Skeletal muscle cell (primary cell): ENCODE measurements at regions not wholly inside any gene's neighbourhood (a gene's known extent, or its start where the extent isn't known, plus 50 kb on each side); places are given as distances from the start of the nearest gene placed in this dataset.
A peak's percentile ranks its signal among the peaks of the same experiment; 100 is the strongest.
"Not testable (repeated sequence)": the region's sequence is repeated elsewhere in the genome, so short reads cannot be mapped to it uniquely, and the experiment has no call there.

Experiments used
- DNase-seq: peaks from one replicate; pipeline ENCODE4 v3.0.0-alpha.2; 2010; ENCODE audit warnings: low read depth
- H3K4me3 ChIP-seq: 2 replicates; pipeline ENCODE4 v1.5.1; 2011; ENCODE audit warnings: low read depth, mild to moderate bottlenecking, control low read depth, low read length, moderate library complexity

DNA sequence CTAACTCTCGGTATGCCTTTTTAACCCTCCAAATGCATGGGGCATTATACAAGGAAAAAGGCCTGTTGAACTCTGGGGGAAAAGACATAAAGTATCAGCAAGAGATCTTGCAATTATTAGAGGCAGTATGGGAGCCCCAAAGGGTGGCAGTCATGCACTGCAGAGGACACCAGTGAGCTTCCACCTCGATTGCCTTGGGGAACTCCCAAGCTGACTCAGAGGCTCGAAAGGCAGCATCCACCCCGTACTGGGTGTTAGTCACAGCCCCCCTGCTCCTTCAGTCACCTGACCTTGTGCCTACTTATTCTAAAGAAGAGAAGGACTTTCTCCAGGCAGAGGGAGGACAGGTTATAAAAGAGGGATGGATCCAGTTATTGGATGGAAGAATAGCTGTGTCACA is 781.4 kb upstream of the TMEM132C start:
- H3K4me3 ChIP-seq: no peak overlapping the region
- DNase-seq: peak; percentile 72

DNA sequence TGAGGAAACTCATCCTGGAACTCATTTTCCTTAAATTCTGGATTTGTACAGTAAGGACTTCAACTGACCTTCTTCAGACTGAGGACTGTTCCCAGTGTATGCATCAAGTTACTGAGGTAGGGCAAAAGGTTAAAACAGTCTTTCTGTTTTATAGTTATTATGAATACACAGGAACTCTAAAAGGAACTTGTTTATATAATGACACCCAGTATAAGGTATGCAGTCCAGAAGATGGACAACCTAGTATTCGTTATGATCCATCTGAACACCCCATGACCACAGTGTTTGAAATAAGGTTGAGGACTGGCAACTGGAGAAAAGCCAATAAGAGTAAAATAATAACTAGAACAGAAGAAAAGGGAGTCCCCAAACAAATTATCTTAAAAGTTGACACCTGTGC is 779.9 kb upstream of the TMEM132C start:
- DNase-seq: no peak
- H3K4me3 ChIP-seq: no peak overlapping the region

DNA sequence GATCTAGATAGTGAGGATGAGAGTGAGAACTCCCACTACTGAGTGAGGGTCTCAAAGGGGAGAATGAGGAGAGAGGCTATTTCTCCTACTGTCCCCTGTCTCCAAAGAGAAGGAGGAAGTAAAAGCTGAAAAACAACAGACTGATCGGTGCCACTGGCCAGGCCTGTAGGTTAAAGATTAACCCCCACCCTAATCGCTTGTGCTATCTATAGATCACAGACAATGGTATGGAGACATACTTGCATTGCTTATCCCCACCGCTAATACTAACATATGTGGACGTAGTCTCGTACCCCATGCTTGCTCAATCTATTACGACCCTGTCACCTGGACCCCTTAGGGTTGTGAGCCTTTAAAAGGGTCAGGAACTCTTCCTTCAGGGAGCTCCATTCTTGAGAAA is 777.9 kb upstream of the TMEM132C start:
- DNase-seq: no peak
- no peak overlapping the region for H3K4me3 ChIP-seq

DNA sequence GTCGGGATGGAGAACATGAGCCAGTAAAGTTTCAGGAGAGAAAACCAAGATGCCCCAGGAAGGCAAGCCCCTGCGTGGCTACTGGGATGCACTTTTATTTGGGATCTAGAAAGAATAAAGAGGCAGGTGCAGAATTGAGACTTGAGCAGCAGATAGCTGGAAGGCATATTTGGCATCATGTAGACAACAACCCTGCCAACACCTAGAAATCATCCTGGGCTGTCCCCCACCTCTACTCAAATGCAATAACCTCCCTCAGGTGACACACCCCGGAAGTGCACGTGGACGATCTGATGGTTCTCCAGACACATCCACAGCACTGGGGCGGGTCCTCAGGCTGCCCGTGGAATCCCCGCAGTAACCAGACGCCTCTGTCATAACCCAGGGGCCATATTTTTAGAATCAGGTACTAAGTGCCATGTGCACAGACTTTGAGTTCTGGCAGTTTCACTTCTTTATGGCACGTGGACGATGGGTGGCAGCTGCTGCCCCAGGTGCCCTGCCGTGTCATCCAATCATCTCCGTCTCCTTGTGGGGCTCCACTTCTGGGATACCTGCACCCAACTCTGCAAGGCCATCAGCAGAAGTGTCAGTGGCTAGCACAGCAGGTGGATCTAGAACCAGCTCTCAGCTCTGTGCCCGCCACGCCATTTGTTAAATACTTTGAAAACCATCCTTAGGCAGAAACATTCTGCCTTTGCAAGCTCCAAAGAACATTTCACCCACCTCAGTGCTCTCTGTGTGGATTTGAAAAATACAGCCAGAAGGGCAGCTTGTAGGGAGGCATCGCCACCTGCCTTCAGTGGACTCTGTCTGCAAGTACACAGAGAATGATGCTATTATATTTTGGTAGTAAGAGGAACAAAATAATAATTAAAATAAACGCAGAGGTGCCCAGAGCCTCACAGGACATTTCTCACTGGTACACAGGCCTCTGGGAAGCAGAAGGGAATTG is 771.7 kb upstream of the TMEM132C start:
- DNase-seq: no peak
- no peak overlapping the region for H3K4me3 ChIP-seq

DNA sequence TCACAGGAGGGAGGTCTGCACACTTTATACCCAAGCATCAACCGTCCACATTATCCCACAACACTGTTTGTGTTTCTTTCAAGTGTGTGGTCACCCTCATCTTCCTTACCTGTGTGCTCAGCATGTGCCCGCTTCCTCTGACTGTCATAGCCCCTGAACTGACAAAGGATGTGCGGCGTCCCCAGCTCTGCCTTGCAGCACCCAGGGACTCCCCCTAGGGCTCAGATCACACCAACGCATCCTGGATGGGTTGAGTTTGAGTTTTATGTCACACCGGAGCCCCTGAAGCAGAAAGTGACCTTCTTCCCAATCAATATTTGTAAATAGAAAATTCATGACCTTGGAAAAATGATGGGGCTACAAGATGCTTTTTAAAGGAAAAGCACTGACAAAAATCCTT is 770.7 kb upstream of the TMEM132C start:
- H3K4me3 ChIP-seq: no peak overlapping the region
- DNase-seq: no peak

DNA sequence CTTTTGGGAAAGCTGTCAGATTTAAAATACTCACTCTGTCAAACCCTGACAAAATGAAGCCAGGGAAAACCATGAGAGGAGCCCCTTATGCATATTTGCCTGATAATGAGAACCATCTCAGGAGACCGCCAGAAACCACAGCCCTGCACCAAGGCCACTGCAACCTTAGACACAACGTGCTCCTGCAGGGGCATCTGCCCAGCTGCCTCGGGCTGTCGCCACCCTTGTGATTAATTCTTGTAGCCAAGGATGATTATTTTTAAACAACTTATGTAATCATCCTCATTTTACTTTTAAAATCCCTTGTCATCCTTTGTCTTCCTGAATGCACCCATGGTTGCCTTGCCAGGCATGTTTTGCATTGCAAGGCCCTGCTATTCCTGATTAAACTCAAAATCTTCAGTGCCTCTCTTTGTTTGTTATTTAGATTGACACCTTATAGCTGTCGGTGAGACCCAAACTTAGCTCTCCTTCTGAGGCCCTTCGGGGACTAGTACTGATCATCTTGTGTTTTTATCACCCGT is 766.4 kb upstream of the TMEM132C start:
- DNase-seq: no peak
- no peak overlapping the region for H3K4me3 ChIP-seq

DNA sequence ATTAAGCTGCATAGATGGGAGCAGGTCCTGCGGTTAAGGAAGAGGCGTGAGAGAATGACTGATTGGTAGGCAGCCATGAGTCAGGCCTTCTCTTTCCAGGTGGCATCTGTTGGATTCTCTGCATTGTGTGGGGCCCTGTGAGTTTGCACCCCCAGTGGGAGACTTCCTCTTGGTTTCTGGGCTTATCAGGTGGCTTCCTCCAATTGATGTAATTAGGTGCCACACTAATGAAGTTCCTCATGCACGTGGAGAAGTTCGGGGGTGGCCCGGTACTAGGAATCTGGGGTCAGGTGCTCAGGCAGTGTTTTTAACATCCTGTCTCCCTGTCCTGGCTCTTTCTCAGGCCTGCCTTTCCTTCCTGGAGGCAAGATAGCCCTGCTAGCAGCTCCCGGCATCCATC is 765.1 kb upstream of the TMEM132C start:
- no peak overlapping the region for H3K4me3 ChIP-seq
- DNase-seq: no peak

DNA sequence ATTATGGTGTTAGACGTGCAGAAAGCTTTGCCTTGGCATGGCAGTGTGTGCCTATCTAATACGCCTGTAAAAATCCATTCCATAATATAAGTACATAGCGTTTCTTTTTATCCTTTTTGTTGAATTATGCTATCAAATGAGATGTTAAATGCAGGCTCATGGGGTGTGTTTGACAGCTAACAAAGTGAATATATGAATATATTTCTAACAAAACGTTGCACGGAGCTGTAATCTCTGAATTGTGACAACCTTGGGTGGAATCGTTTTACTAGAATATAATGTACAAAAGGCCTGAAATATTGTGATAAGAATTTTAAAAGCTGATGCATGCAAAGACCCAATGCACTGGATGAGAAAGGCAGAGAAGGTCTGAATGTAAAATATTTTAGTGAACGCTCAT is 763.7 kb upstream of the TMEM132C start:
- no peak overlapping the region for H3K4me3 ChIP-seq
- no peak for DNase-seq

DNA sequence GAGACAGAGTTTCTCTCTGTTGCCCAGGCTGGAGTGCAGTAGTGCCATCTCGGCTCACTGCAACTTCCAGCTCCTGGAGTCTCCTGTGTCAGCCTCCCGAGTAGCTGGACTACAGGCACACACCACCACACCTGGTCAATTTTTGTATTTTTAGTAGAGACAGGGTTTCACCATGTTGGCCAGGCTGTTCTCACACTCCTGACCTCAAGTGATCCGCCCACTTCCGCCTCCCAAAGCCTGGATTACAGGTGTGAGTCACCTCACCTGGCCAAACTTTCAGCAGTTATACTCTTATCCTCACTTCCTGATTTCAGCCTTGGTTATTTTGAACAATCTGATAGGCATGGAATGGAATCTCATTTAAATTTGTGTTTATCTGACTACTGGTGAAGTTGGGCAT is 763.0 kb upstream of the TMEM132C start:
- H3K4me3 ChIP-seq, DNase-seq: not testable (repeated sequence)

DNA sequence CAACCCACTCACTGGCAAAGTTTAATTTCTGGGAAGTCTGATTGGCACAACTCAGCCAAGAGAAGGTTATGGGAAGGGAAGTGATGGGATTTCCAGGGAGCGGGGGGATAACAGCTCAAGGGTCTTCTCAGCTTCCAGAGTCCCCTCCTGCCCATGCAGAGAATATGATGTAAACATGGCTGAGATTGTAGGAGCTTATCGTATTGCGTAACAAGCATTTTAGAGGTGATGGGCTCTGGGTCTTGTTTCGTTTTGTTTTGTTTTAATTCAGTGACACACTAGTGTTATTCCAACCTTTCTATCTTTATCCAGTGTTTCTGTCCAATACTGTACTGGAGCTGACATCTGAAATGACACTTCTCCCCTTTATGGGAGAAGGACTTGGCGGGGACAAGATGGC is 762.1 kb upstream of the TMEM132C start:
- DNase-seq: no peak
- H3K4me3 ChIP-seq: no peak overlapping the region

DNA sequence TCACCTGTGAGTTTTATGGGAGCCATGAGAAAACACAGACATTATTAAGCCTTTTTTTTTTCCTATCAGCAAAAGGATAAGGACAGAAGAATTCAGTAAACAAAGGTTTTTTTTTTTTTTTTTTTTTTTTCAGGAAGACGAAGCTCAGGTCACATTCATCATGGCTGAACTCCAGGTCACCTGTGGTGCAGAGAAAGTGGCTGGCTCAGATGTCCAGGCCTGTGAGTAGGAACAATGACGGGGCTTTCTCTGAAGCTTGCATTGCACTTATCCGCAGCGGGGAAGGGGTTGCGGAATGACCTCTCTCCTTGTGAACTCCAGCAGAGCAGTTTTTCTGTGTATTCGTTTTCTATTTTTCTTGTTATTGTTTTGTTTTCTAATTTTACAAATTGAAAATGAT is 759.6 kb upstream of the TMEM132C start:
- no peak overlapping the region for H3K4me3 ChIP-seq
- DNase-seq: no peak

DNA sequence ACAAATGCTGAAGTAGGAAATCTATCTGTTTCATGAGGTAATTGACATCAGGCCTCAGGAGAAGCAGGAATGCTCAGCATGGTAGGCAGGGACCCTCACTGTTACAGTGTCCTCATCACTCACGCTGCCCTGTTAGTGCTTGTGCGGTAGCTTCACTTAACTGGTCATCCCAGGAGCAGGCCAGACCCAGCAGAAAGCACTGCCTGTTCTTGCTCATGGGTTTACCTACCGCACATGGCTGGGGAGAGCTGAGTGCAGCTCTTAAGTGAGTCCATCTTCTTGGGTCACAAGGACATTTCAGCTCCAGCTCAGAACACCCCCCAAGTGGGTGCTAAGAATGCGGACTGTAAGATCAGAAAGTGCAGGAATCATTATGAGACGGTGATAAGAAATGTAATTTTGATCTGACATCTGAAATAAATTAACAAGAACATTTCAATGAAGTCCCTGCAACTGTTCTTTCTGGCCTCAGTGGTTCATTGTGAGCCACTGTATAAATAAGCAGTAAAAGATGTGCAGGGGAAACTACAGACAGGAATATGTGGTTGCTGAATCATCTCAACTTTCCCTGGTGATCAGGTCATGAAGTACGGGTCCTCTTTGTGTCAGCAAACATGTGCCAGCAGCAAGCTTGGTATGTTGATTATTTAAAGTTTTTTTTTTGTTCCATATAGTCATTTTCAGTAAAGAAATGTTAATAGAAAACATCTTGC is 757.7 kb upstream of the TMEM132C start:
- no peak overlapping the region for H3K4me3 ChIP-seq
- DNase-seq: peak; percentile 78

DNA sequence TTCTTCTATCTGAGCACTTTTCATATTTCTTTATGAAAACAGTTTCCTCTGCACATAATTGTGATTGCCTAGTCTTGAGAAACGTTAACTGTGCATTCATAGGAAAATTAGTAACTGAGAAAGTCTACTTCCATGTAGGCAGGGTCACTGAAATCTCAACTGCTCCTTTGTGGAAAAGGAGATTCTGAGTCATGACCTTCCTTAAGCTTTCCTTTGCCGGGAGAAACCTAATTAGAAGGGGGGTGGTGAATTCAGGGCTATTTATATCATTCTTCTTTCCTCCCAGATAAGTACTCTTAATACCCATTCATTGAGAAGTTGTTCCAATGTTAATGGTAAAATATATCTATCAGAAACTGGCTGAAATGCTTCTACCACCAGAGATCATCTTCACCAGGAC is 751.0 kb upstream of the TMEM132C start:
- DNase-seq: no peak
- H3K4me3 ChIP-seq: no peak overlapping the region

DNA sequence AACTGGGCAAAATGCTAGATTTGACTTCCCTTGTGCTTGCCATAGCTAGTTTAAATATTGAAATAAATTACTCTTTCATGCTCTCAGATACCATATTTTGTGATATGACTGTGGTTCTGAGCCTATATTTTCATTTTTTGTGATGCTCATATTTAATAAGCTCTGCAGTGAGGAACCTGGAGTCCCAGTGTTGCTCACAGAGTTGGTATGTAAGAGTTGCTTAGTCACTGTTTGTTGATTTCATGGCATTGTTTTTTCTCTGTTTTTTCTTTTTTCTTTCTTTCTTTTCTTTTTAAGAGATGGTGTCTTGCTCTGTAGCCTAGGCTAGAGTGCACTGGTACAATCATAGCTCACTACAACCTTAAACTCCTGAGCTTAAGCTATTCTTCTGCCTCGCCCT is 750.5 kb upstream of the TMEM132C start:
- no peak overlapping the region for H3K4me3 ChIP-seq

DNA sequence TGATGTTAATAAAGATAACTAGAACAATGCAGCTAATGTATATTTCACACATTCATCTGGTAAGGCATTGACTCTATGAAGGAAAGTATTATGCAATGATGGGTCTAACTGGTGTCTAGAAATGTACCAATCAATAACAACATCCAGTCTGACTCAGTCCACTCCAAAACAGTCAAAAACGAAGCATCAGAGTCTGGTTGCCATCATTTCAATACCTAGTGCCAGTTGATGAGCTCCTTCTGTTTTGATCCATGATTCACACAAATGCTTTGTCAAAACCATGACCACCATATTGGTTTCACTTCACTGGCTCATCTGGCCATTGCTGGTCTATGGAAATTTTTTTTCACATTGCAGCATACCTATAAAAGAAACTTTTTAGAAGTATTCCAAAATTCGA is 747.2 kb upstream of the TMEM132C start:
- H3K4me3 ChIP-seq: no peak overlapping the region
- no peak for DNase-seq

More for the DNA sequence above, 750.5 kb upstream of the TMEM132C start:
- DNase-seq: no peak

DNA sequence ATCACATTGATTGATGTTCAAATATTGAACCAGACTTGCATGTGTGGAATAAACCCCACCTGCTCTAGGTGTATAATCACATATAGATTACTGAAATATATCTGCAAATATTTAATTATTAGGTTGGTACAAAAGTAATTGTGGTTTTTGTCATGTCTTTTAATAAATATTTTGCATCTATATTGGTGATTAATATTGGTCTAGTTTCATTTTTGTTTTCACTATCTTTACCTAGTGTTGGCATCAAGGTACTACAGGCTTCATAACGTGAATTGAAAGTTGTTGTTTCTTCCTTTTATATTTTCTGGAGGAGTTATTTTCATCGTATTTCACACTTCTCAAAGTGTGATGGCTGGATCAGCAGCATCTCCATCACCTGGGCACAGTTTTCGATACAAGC is 740.0 kb upstream of the TMEM132C start:
- no peak for DNase-seq
- no peak overlapping the region for H3K4me3 ChIP-seq

DNA sequence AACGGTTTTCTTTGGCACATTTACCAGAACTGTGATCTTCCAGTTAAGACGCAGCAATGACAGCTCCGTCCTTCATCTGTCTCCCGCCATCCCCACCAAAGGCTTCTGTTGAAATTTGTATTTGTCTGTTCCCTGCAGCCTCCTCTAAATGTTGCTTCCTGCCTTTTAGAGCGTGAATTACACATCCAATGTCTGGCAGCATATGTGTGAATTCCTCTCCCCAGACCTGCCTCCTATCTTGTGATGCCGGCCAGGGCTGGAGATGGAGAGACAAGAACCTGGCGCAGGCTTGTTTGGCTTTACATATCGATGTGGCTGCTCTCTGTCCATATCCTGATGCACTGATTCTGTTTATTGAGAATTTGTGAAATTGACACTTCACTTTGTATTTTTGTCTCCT is 738.4 kb upstream of the TMEM132C start:
- H3K4me3 ChIP-seq: no peak overlapping the region
- DNase-seq: no peak

DNA sequence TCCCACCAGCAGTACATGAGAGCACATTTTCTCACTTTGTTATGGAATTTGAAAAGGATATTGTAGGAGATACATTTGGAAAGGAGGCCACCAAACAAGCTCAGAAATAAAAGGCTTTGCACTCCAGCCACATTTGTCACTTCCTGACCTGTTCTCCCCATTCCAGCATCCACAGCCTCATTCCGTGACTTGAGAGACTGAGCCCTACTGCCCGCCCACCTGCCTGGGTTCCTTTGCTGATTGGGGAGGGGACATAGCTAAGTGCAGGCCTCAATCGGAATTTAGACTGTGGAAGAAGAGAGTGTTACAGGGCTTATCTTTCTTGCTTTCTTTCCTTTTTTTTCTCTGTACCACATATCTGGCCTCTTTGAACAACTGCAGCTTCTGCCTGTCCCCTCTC is 735.4 kb upstream of the TMEM132C start:
- H3K4me3 ChIP-seq: no peak overlapping the region
- DNase-seq: no peak

DNA sequence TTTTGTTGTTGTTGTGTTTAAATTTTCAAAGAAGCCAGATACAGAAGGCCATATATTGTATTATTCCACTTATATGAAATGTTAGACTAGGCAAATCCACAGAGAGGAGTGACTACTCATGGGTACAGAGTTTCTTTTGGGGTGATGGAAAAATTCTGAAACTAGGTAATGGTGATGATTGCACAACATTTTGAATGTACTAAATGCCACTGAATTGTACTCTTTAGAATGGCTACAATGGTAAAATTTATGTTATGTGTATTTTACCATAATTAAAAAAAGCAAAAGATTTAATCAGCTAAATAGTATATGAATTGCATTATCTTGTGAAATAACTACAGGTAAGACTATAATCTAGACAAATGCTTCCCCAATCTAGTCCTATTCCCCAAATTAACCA is 733.6 kb upstream of the TMEM132C start:
- H3K4me3 ChIP-seq: no peak overlapping the region
- DNase-seq: no peak

DNA sequence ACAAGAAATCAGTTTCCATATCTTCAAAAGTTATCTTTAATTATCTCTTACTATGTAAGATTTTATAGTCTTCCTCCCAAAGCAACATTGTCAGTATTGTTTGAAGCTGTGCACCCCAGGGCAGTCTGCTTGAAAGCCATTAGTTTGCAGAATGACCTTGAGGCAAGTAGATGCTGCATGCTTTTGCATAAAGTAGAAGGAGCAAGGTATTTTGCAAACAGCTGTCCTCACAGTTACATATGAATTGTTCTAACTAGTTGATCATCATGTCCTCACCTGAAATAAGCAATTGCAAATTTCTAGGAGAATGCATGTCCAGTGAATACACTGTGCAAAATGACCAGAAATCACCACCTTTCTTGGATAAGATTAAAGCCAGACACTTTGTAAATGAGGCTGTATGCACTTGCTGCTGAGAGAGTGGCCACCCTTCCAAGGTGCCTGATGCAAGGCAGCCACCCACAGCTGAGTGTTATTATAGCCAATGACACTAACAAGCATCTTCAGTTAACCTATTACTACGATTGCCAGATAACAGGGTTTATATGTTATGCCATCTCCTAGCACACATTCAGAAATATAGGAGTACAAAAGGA is 730.0 kb upstream of the TMEM132C start:
- H3K4me3 ChIP-seq: no peak overlapping the region
- DNase-seq: no peak
